ENCODE measurements at regions not wholly inside any gene's neighbourhood (a gene's known extent, or its start where the extent isn't known, plus 50 kb on each side); places are given as distances from the start of the nearest gene placed in this dataset.
A peak's percentile ranks its signal among the peaks of the same experiment; 100 is the strongest.
"Not testable (repeated sequence)": the region's sequence is repeated elsewhere in the genome, so short reads cannot be mapped to it uniquely, and the experiment has no call there.

GRCh38 chr1:188762166-188762743, 1715.4 kb downstream of the BRINP3 start:
- no peak overlapping the region for H3K4me3 ChIP-seq (ENCODE audit: low read depth, low read length)
- no peak for TF ChIP-seq CTCF (conservative IDR thresholded peaks at IDR 0.05; ENCODE audit: low read depth, low read length)
- DNase-seq (ENCODE audit: low read depth) = no peak

GRCh38 chr1:188763541-188763940, 1714.1 kb downstream of the BRINP3 start:
- DNase-seq (ENCODE audit: low read depth) = no peak
- no peak overlapping the region for H3K4me3 ChIP-seq (ENCODE audit: low read depth, low read length)
- no peak for TF ChIP-seq CTCF (conservative IDR thresholded peaks at IDR 0.05; ENCODE audit: low read depth, low read length)

GRCh38 chr1:188769181-188769580, 1708.5 kb downstream of the BRINP3 start:
- no peak for DNase-seq (ENCODE audit: low read depth)
- no peak overlapping the region for H3K4me3 ChIP-seq (ENCODE audit: low read depth, low read length)
- no peak for TF ChIP-seq CTCF (conservative IDR thresholded peaks at IDR 0.05; ENCODE audit: low read depth, low read length)

- H3K4me3 ChIP-seq (ENCODE audit: low read depth, low read length) = no peak overlapping the region
- no peak for DNase-seq (ENCODE audit: low read depth)
- TF ChIP-seq CTCF (conservative IDR thresholded peaks at IDR 0.05; ENCODE audit: low read depth, low read length) = no peak
Observed at GRCh38 chr1:188769936-188770335, 1707.7 kb downstream of the BRINP3 start.

- TF ChIP-seq CTCF (conservative IDR thresholded peaks at IDR 0.05; ENCODE audit: low read depth, low read length) = no peak
- no peak overlapping the region for H3K4me3 ChIP-seq (ENCODE audit: low read depth, low read length)
- DNase-seq (ENCODE audit: low read depth) = no peak
Observed at GRCh38 chr1:188778578-188778977, 1699.1 kb downstream of the BRINP3 start.

- peak; percentile 74 for DNase-seq (ENCODE audit: low read depth)
- no peak overlapping the region for H3K4me3 ChIP-seq (ENCODE audit: low read depth, low read length)
- peak; percentile 83 for TF ChIP-seq CTCF (conservative IDR thresholded peaks at IDR 0.05; ENCODE audit: low read depth, low read length)
Observed at GRCh38 chr1:188782220-188782841, 1695.3 kb downstream of the BRINP3 start.

GRCh38 chr1:188794969-188795368, 1682.7 kb downstream of the BRINP3 start:
- DNase-seq (ENCODE audit: low read depth) = no peak
- H3K4me3 ChIP-seq (ENCODE audit: low read depth, low read length) = no peak overlapping the region
- TF ChIP-seq CTCF (conservative IDR thresholded peaks at IDR 0.05; ENCODE audit: low read depth, low read length) = no peak

- DNase-seq (ENCODE audit: low read depth) = not testable (repeated sequence)
Observed at GRCh38 chr1:188812153-188812552, 1665.5 kb downstream of the BRINP3 start.

GRCh38 chr1:188812836-188813573, 1664.7 kb downstream of the BRINP3 start:
- not testable (repeated sequence) for DNase-seq (ENCODE audit: low read depth); H3K4me3 ChIP-seq (ENCODE audit: low read depth, low read length)

More at GRCh38 chr1:188812153-188812552, 1665.5 kb downstream of the BRINP3 start:
- not testable (repeated sequence) for H3K4me3 ChIP-seq (ENCODE audit: low read depth, low read length)

Data from choroid plexus epithelial cell (primary cell).